ENCODE measurements at regions not wholly inside any gene's neighbourhood (a gene's known extent, or its start where the extent isn't known, plus 50 kb on each side); places are given as distances from the start of the nearest gene placed in this dataset.

DNA sequence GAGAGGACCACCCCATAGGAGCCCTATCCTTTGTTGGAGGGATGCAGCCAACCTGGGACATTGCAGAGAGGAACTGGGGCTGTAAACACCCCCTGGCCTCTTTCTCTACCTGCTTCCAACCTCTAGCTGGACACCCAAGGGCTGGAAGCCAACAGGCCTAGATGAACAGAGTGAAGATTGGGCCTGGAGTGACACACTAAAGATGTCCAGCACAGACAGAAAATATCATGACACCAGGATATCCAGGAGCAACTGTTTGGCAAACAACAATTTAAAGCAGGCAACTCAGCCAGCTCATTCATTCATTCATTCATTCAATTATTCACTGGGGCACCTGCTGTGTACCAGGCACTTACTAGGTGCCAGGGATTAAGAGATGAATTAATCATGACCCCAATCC, 125.0 kb upstream of the NCOR2 start:
- CTCF ChIA-PET, result interaction anchor here (0.6 to 1.1 kb wide), 3 partner anchors 10 to 1488 kb away, joined by 3 to 6 read pairs (median 4); no protein-coding TSS in a partner anchor
- POLR2A ChIA-PET (ENCODE audit: unreplicated experiment), result no interaction called here

More for the DNA sequence above, 125.0 kb upstream of the NCOR2 start:
- Histone ChIP-seq H4K91ac (ENCODE audit: insufficient read depth, low read depth, low read length) (no peak overlapping the region), H3K18ac (ENCODE audit: low read depth, low read length) (no peak overlapping the region), H3K79me1 (ENCODE audit: low read depth in 1 of 2, low read length in 2 of 2) (no peaks in the 10 kb centered on the region), H2AK5ac (ENCODE audit: low read depth, low read length) (no peak overlapping the region), H3K4me3 (ENCODE audit: insufficient read depth, low read depth, low read length) (no peak overlapping the region), H4K5ac (ENCODE audit: low read depth, low read length) (no peak overlapping the region), H3K4ac (ENCODE audit: low read depth, low read length) (no peak overlapping the region), H3K56ac (ENCODE audit: extremely low read depth, insufficient read depth, low read length) (no peak overlapping the region), H4K8ac (ENCODE audit: low read depth in 2 of 2, low read length in 2 of 2) (no peak overlapping the region), H3K9ac (ENCODE audit: low read depth, low read length) (no peak overlapping the region), H2AFZ (replicated peaks; ENCODE audit: low read length, poor library complexity) (no peak overlapping the region), H2AK9ac (replicated peaks; ENCODE audit: low read depth, low read length, poor library complexity) (no peak overlapping the region), H3K4me1 (ENCODE audit: control insufficient read depth, insufficient read depth, low read length) (peaks cover 8% of the 10 kb centered on the region), H2BK5ac (ENCODE audit: low read depth, low read length, poor library complexity, severe bottlenecking) (no peak overlapping the region), H3K27me3 (ENCODE audit: control insufficient read depth, insufficient read depth, low read length) (no peaks in the 10 kb centered on the region), H3K9me1 (ENCODE audit: insufficient read depth, low read length) (no peaks in the 10 kb centered on the region), H3K27ac (ENCODE audit: insufficient read depth, low read length) (no peak overlapping the region), H2BK120ac (ENCODE audit: low read depth, low read length) (no peak overlapping the region), H3K4me2 (ENCODE audit: low read depth, low read length) (no peak overlapping the region), H3K23ac (ENCODE audit: low read depth, low read length) (no peak overlapping the region), H3K9me3 (ENCODE audit: control insufficient read depth, insufficient read depth, low read length) (peaks cover 12% of the 10 kb centered on the region), H4K20me1 (ENCODE audit: insufficient read depth, low read length) (no peaks in the 10 kb centered on the region), H3K36me3 (ENCODE audit: control insufficient read depth, insufficient read depth, low read length) (no peaks in the 10 kb centered on the region), H3K14ac (replicated peaks; ENCODE audit: low read depth, low read length) (no peak overlapping the region), H2BK15ac (ENCODE audit: low read depth, low read length) (no peak overlapping the region), H2BK20ac (ENCODE audit: low read depth, low read length) (no peak overlapping the region)
- ATAC-seq (ENCODE audit: low read depth) (no peak), DNase-seq (no peak)
- BruUV-seq (replicated peaks), result no TSS peak
- dilution Hi-C loops (cut with HindIII; ENCODE audit: low sequenced_read_pairs, unreplicated experiment) (no loop called here), intact Hi-C loops (cut with micrococcal nuclease) (no loop called here), in situ Hi-C loops (cut with MboI; ENCODE audit: low sequenced_read_pairs) (no loop called here)
- TF ChIP-seq CHD1 (IDR thresholded peaks at IDR 0.05; ENCODE audit: low read depth, low read length), result no peak
- TF ChIP-seq CEBPB (IDR thresholded peaks at IDR 0.05; ENCODE audit: low read depth, low read length), result no peak
- TF ChIP-seq MAZ (IDR thresholded peaks at IDR 0.05; ENCODE audit: borderline replicate concordance, low read depth, low read length), result no peak
- no peak for TF ChIP-seq MAFK (IDR thresholded peaks at IDR 0.05; ENCODE audit: low read depth, low read length)
- no peak for TF ChIP-seq POLR2A (IDR thresholded peaks at IDR 0.05; ENCODE audit: low read depth, low read length)
- TF ChIP-seq MXI1 (IDR thresholded peaks at IDR 0.05; ENCODE audit: borderline replicate concordance, low read depth, low read length), result no peak

Measured in IMR-90 (cell line).